ENCODE measurements at regions not wholly inside any gene's neighbourhood (a gene's known extent, or its start where the extent isn't known, plus 50 kb on each side); places are given as distances from the start of the nearest gene placed in this dataset.

- TF ChIP-seq, protein P1, sequence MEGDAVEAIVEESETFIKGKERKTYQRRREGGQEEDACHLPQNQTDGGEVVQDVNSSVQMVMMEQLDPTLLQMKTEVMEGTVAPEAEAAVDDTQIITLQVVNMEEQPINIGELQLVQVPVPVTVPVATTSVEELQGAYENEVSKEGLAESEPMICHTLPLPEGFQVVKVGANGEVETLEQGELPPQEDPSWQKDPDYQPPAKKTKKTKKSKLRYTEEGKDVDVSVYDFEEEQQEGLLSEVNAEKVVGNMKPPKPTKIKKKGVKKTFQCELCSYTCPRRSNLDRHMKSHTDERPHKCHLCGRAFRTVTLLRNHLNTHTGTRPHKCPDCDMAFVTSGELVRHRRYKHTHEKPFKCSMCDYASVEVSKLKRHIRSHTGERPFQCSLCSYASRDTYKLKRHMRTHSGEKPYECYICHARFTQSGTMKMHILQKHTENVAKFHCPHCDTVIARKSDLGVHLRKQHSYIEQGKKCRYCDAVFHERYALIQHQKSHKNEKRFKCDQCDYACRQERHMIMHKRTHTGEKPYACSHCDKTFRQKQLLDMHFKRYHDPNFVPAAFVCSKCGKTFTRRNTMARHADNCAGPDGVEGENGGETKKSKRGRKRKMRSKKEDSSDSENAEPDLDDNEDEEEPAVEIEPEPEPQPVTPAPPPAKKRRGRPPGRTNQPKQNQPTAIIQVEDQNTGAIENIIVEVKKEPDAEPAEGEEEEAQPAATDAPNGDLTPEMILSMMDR (IDR thresholded peaks at IDR 0.05), result no peak
- no peak for DNase-seq (ENCODE audit: low spot score)
- Histone ChIP-seq H3K27ac (no peak overlapping the region), H3K4me3 (no peak overlapping the region)
Measured at GRCh38 chr6:88290411-88290810, 124.3 kb upstream of the CNR1 start.

- DNase-seq (ENCODE audit: low spot score), result no peak
- TF ChIP-seq, protein P1 (IDR thresholded peaks at IDR 0.05), result no peak
- Histone ChIP-seq H3K4me3 (no peak overlapping the region), H3K27ac (no peak overlapping the region)
Measured at GRCh38 chr6:88287696-88288095, 121.5 kb upstream of the CNR1 start.

GRCh38 chr6:88276331-88276730 is 110.2 kb upstream of the CNR1 start:
- TF ChIP-seq, protein P1 (IDR thresholded peaks at IDR 0.05), result no peak
- H3K27ac ChIP-seq, result no peak overlapping the region
- H3K4me3 ChIP-seq, result no peak overlapping the region

GRCh38 chr6:88268508-88268907 is 102.4 kb upstream of the CNR1 start:
- TF ChIP-seq, protein P1 (IDR thresholded peaks at IDR 0.05), result no peak

More at GRCh38 chr6:88276331-88276730, 110.2 kb upstream of the CNR1 start:
- DNase-seq (ENCODE audit: low spot score), result no peak

DNA sequence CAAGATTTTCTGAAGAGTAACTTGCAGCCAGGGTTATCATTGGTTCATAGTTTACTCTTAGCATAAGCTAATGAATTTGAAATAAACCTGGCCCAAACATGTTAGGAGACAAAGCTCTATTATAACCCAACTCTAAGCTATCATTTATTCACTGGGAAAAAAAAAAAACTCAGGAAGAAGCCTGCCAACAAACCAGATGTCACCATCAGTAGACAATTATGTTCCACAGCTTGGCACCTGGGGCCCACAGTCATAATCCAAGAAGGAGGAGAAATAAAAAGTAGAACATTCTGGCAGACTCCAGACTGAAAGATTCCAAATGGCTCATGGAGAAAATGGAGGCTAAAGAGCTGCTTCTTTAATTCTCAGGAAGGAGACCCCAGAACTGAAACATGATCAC is 100.0 kb upstream of the CNR1 start:
- no peak overlapping the region for H3K27ac ChIP-seq
- TF ChIP-seq, protein P1 (IDR thresholded peaks at IDR 0.05), result no peak
- no peak overlapping the region for H3K4me3 ChIP-seq
- no peak for DNase-seq (ENCODE audit: low spot score)

More at GRCh38 chr6:88268508-88268907, 102.4 kb upstream of the CNR1 start:
- no peak for DNase-seq (ENCODE audit: low spot score)
- Histone ChIP-seq H3K27ac (no peak overlapping the region), H3K4me3 (no peak overlapping the region)

DNA sequence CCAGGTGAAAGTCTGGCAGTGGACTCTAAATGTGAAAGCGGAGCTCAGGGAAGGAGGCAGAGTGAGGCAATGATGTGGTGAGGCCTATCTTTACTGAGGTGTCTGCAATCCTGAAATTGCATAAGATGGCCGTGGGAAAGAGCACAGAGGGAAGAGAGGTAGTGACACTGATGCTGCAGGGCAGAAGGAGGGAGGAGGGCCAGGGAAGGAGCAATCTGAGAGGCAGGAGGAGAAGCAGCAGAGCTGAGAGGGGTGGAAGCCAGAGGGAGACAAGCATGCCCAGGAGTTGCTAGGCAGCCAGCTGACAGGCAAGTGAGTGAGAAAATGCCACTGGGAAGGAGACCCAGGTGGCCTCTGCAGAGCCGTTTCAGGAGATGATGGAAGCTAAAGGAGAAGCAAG is 97.4 kb upstream of the CNR1 start:
- DNase-seq (ENCODE audit: low spot score), result no peak
- Histone ChIP-seq H3K27ac (no peak overlapping the region), H3K4me3 (no peak overlapping the region)
- TF ChIP-seq, protein P1 (IDR thresholded peaks at IDR 0.05), result no peak

DNA sequence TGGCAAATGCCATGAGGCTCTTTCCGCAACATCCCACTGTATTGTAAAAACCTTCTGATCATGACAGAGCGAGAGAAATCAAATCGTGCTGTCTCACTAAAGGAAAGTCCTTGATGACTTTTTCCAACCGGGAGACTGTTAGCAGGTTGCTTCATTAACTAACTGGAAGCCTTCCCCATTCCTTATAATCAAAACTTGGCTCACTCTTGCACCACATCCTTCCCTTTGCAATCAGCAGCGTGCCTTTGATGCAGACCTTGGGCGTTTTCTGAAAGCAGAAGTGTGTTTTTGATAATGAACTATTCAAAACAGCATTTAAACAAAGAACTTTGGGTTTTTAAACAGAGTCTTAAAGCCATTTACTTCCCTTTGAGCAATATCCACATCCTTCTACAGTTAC is 96.2 kb upstream of the CNR1 start:
- TF ChIP-seq, protein P1 (IDR thresholded peaks at IDR 0.05), result no peak
- Histone ChIP-seq H3K27ac (no peak overlapping the region), H3K4me3 (no peak overlapping the region)
- no peak for DNase-seq (ENCODE audit: low spot score)

Measured in coronary artery (tissue), 2 donors.